ENCODE measurements at regions not wholly inside any gene's neighbourhood (a gene's known extent, or its start where the extent isn't known, plus 50 kb on each side); places are given as distances from the start of the nearest gene placed in this dataset.

- no peak overlapping the region for H3K27ac ChIP-seq (ENCODE audit: low read depth)
- no peak overlapping the region for H3K4me3 ChIP-seq (ENCODE audit: low read depth, low read length)
- H3K4me1 ChIP-seq (ENCODE audit: insufficient read depth), result no peaks in the 10 kb centered on the region
- WGBS, result 32% methylated on average over 2 of the region's 2 CpGs
- no peaks in the 10 kb centered on the region for H3K36me3 ChIP-seq (ENCODE audit: insufficient read depth)
- no peak for DNase-seq (ENCODE audit: extremely low spot score)
Measured at GRCh38 chr3:67301556-67301955, 303.4 kb downstream of the KBTBD8 start.

DNA sequence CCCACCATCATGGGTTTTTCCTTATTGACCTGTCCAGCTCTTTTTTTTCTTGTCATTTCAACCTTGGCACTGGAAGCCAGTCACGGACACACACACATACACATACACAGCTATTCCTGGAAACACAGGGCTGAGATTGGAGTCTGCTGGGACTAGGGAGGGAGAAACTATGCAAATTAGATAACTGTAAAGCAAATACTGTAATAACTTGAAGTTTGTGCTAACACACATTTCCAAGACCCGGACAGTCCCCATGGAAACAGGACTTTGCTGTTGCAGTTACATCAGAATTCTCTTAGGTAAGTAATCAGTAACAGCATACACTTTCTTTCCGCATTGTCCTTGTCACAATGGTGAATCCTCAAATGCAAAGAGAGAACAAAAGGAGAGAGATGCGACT, 304.4 kb downstream of the KBTBD8 start:
- no peaks in the 10 kb centered on the region for H3K36me3 ChIP-seq (ENCODE audit: insufficient read depth)
- H3K27ac ChIP-seq (ENCODE audit: low read depth), result no peak overlapping the region
- H3K4me1 ChIP-seq (ENCODE audit: insufficient read depth), result no peaks in the 10 kb centered on the region
- 77% methylated on average over 4 of the region's 4 CpGs for WGBS
- DNase-seq (ENCODE audit: extremely low spot score), result no peak
- H3K4me3 ChIP-seq (ENCODE audit: low read depth, low read length), result no peak overlapping the region

- DNase-seq (ENCODE audit: extremely low spot score), result no peak
- H3K27ac ChIP-seq (ENCODE audit: low read depth), result no peak overlapping the region
- no peak overlapping the region for H3K4me3 ChIP-seq (ENCODE audit: low read depth, low read length)
- WGBS, result 81% methylated on average over 2 of the region's 2 CpGs
- H3K4me1 ChIP-seq (ENCODE audit: insufficient read depth), result no peaks in the 10 kb centered on the region
- no peaks in the 10 kb centered on the region for H3K36me3 ChIP-seq (ENCODE audit: insufficient read depth)
Measured at GRCh38 chr3:67305160-67305559, 307.1 kb downstream of the KBTBD8 start.

- no peak overlapping the region for H3K27ac ChIP-seq (ENCODE audit: low read depth)
- no peak for DNase-seq (ENCODE audit: extremely low spot score)
- no peaks in the 10 kb centered on the region for H3K4me1 ChIP-seq (ENCODE audit: insufficient read depth)
- H3K4me3 ChIP-seq (ENCODE audit: low read depth, low read length), result no peak overlapping the region
- WGBS, result 76% methylated on average over 2 of the region's 2 CpGs
- no peaks in the 10 kb centered on the region for H3K36me3 ChIP-seq (ENCODE audit: insufficient read depth)
Measured at GRCh38 chr3:67305922-67306321, 307.8 kb downstream of the KBTBD8 start.

GRCh38 chr3:67311440-67311839, 313.3 kb downstream of the KBTBD8 start:
- H3K4me1 ChIP-seq (ENCODE audit: insufficient read depth), result no peaks in the 10 kb centered on the region
- 85% methylated on average over 4 of the region's 4 CpGs for WGBS
- no peak for DNase-seq (ENCODE audit: extremely low spot score)
- no peaks in the 10 kb centered on the region for H3K36me3 ChIP-seq (ENCODE audit: insufficient read depth)
- no peak overlapping the region for H3K4me3 ChIP-seq (ENCODE audit: low read depth, low read length)
- H3K27ac ChIP-seq (ENCODE audit: low read depth), result no peak overlapping the region

- H3K36me3 ChIP-seq (ENCODE audit: insufficient read depth), result no peaks in the 10 kb centered on the region
- H3K4me1 ChIP-seq (ENCODE audit: insufficient read depth), result no peaks in the 10 kb centered on the region
- H3K4me3 ChIP-seq (ENCODE audit: low read depth, low read length), result no peak overlapping the region
- H3K27ac ChIP-seq (ENCODE audit: low read depth), result no peak overlapping the region
- no peak for DNase-seq (ENCODE audit: extremely low spot score)
- 18% methylated on average over 3 of the region's 3 CpGs for WGBS
Measured at GRCh38 chr3:67312155-67312554, 314.0 kb downstream of the KBTBD8 start.

GRCh38 chr3:67318162-67318561, 320.1 kb downstream of the KBTBD8 start:
- 24% methylated on average over 2 of the region's 2 CpGs for WGBS
- H3K4me3 ChIP-seq (ENCODE audit: low read depth, low read length), result no peak overlapping the region
- H3K4me1 ChIP-seq (ENCODE audit: insufficient read depth), result no peaks in the 10 kb centered on the region
- no peak for DNase-seq (ENCODE audit: extremely low spot score)
- H3K36me3 ChIP-seq (ENCODE audit: insufficient read depth), result no peaks in the 10 kb centered on the region
- no peak overlapping the region for H3K27ac ChIP-seq (ENCODE audit: low read depth)

- Histone ChIP-seq H3K36me3 (ENCODE audit: insufficient read depth) (no peaks in the 10 kb centered on the region), H3K27ac (ENCODE audit: low read depth) (no peak overlapping the region), H3K4me1 (ENCODE audit: insufficient read depth) (no peaks in the 10 kb centered on the region), H3K4me3 (ENCODE audit: low read depth, low read length) (no peak overlapping the region)
- no peak for DNase-seq (ENCODE audit: extremely low spot score)
Measured at GRCh38 chr3:67324554-67324953, 326.4 kb downstream of the KBTBD8 start.
